Keratinocyte (primary cell): ENCODE measurements at regions not wholly inside any gene's neighbourhood (a gene's known extent, or its start where the extent isn't known, plus 50 kb on each side); places are given as distances from the start of the nearest gene placed in this dataset.

ENCODE experiments used
- DNase-seq: peaks from one replicate; pipeline ENCODE4 v3.0.0-alpha.2; 2011; ENCODE audit warnings: low read depth, missing footprints, low spot score
- FAIRE-seq: peaks from 2 replicates; lab custom pipeline; 2011; peaks lifted over from hg19 to GRCh38; lab: Jason Lieb, UNC
- H2AFZ ChIP-seq: 2 replicates; pipeline ENCODE4 v1.6.0; 2012; ENCODE audit warnings: low read length, control low read depth, inconsistent platforms; ENCODE audit not compliant: control insufficient read depth
- H3K27ac ChIP-seq: 2 replicates; pipeline ENCODE4 v1.5.1; 2011; ENCODE audit warnings: low read length; ENCODE audit not compliant: control insufficient read depth, insufficient read depth
- H3K27me3 ChIP-seq: 3 replicates; pipeline ENCODE4 v1.6.0; 2011; ENCODE audit warnings: low read length; ENCODE audit not compliant: control insufficient read depth, insufficient read depth; ENCODE audit errors: extremely low read depth
- H3K36me3 ChIP-seq, 2 experiments: 2 replicates in 1 of 2; 3 replicates in 1 of 2; pipeline ENCODE4 v1.5.1; 2011; ENCODE audit warnings: low read length in 2 of 2, mild to moderate bottlenecking in 1 of 2; ENCODE audit not compliant: control insufficient read depth in 2 of 2, insufficient read depth in 2 of 2; ENCODE audit errors: extremely low read depth in 1 of 2
- H3K4me1 ChIP-seq: 3 replicates; pipeline ENCODE4 v1.5.1; 2011; ENCODE audit warnings: low read length; ENCODE audit not compliant: control insufficient read depth, insufficient read depth; ENCODE audit errors: extremely low read depth
- H3K4me2 ChIP-seq: 3 replicates; pipeline ENCODE4 v1.6.0; 2011; ENCODE audit warnings: low read depth, low read length; ENCODE audit not compliant: control insufficient read depth, insufficient read depth; ENCODE audit errors: extremely low read depth
- H3K4me3 ChIP-seq, 3 experiments: fragments of 200-600 bp in 1 of 3; sonication (generic) in 1 of 3; 2 replicates in 2 of 3; 3 replicates in 1 of 3; pipeline ENCODE4 v1.5.1; 2011 to 2016; ENCODE audit warnings: low read length in 3 of 3, mild to moderate bottlenecking in 3 of 3, control low read depth in 2 of 3, inconsistent platforms in 1 of 3, low read depth in 1 of 3, mixed read lengths in 1 of 3, mixed run types in 1 of 3, moderate library complexity in 1 of 3; ENCODE audit not compliant: control insufficient read depth in 2 of 3, insufficient read depth in 2 of 3; ENCODE audit errors: extremely low read depth in 1 of 3
- H3K79me2 ChIP-seq: 2 replicates; pipeline ENCODE4 v1.6.0; 2012; ENCODE audit warnings: low read length; ENCODE audit not compliant: control insufficient read depth, insufficient read depth
- H3K9ac ChIP-seq: 3 replicates; pipeline ENCODE4 v1.6.0; 2011; ENCODE audit warnings: low read length; ENCODE audit not compliant: control insufficient read depth, insufficient read depth; ENCODE audit errors: extremely low read depth
- H3K9me1 ChIP-seq: 3 replicates; pipeline ENCODE4 v1.6.0; 2011; ENCODE audit warnings: low read length; ENCODE audit not compliant: control insufficient read depth, insufficient read depth; ENCODE audit errors: extremely low read depth
- H3K9me3 ChIP-seq: 2 replicates; pipeline ENCODE4 v1.5.1; 2012; ENCODE audit warnings: low read depth, low read length; ENCODE audit not compliant: control insufficient read depth
- H4K20me1 ChIP-seq: 3 replicates; pipeline ENCODE4 v1.6.0; 2011; ENCODE audit warnings: low read length; ENCODE audit not compliant: control insufficient read depth, insufficient read depth; ENCODE audit errors: extremely low read depth
- CTCF ChIP-seq, 3 experiments: IDR thresholded peaks in 1 of 3; conservative IDR thresholded peaks in 1 of 3; optimal IDR thresholded peaks in 1 of 3; 2 replicates in 2 of 3; 3 replicates in 1 of 3; pipeline versions ENCODE3 to v1.5.1; 2011; ENCODE audit warnings: low read length in 3 of 3, mild to moderate bottlenecking in 3 of 3, moderate library complexity in 2 of 3, control low read depth in 1 of 3, inconsistent platforms in 1 of 3; ENCODE audit not compliant: insufficient read depth in 2 of 3; ENCODE audit errors: extremely low read depth in 1 of 3
- EZH2 ChIP-seq: IDR thresholded peaks from one replicate; pipeline ENCODE4 v1.6.1; 2012; ENCODE audit warnings: inconsistent platforms, mild to moderate bottlenecking, low read length, moderate library complexity
- dilution Hi-C: fragments of 300-500 bp; cut with MboI; formaldehyde crosslinking; loops from one replicate; pipeline ENCODE4 v1.7.0; 2020; ENCODE audit warnings: low sequenced_read_pairs; ENCODE audit not compliant: extremely low pct_ligation_motif_present

GRCh38 chr4:137968956-137969678 lies 273.0 kb downstream of the SLC7A11 start:
- DNase-seq: no peak
- Histone ChIP-seq H3K4me2 (no peak overlapping the region), H3K4me1 (no peaks in the 10 kb centered on the region), H3K36me3 (no peaks in the 10 kb centered on the region), H3K79me2 (no peaks in the 10 kb centered on the region), H2AFZ (peak overlapping the region; percentile 33), H3K27ac (no peak overlapping the region), H3K9me1 (no peaks in the 10 kb centered on the region), H3K9me3 (peaks cover 2% of the 10 kb centered on the region), H3K4me3 (no peak overlapping the region), H3K9ac (no peak overlapping the region), H4K20me1 (no peaks in the 10 kb centered on the region), H3K27me3 (no peaks in the 10 kb centered on the region)
- FAIRE-seq: no peak
- dilution Hi-C loops: no loop called here
- TF ChIP-seq EZH2 (no peak), CTCF (optimal IDR thresholded peaks at IDR 0.05 in 1 of 3, IDR thresholded peaks at IDR 0.05 in 1 of 3, conservative IDR thresholded peaks at IDR 0.05 in 1 of 3; ENCODE audit: extremely low read depth in 1 of 3, insufficient read depth in 2 of 3, low read length in 3 of 3) (no peak)

DNA sequence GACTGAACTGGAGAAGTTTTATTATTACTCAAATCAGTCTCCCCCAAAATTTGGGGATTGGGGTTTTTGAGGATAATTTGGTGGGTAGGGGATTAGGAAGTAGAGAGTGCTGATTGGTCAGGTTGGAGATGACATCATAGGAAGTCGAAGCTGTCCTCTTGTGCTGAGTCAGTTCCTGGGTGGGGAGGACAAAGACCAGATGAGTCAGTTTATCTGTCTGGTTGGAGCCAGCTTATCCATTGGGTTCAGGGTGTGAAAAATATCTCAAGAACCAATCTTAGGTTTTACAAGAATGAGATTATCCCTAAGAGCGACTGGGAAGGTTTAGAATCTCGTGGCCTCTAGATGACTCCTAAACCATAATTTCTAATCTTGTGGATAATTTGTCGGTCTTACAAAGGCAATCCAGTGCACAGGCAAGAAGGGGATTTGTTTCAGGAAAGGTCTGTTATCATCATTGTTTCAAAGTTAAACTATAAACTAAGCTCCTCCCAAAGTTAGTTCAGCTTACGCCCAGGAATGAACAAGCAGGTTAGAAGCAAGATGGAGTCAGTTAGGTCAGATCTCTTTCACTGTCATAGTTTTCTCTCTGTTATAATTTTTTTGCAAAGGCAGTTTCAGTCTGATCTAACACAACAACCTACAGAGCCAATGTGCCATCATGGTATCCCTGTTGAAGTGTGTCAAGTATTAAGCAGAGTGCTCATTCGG lies 274.5 kb downstream of the SLC7A11 start:
- Histone ChIP-seq H3K4me3 (no peak overlapping the region), H3K79me2 (no peaks in the 10 kb centered on the region), H2AFZ (no peak overlapping the region), H3K4me1 (no peaks in the 10 kb centered on the region), H3K9ac (no peak overlapping the region), H3K27ac (no peak overlapping the region), H4K20me1 (no peaks in the 10 kb centered on the region), H3K9me1 (no peaks in the 10 kb centered on the region), H3K4me2 (no peak overlapping the region), H3K9me3 (peaks cover 2% of the 10 kb centered on the region), H3K27me3 (no peaks in the 10 kb centered on the region), H3K36me3 (no peaks in the 10 kb centered on the region)
- dilution Hi-C loops: no loop called here
- DNase-seq (peak; percentile 33), FAIRE-seq (peak; percentile 20)
- TF ChIP-seq CTCF (optimal IDR thresholded peaks at IDR 0.05 in 1 of 3, IDR thresholded peaks at IDR 0.05 in 1 of 3, conservative IDR thresholded peaks at IDR 0.05 in 1 of 3; ENCODE audit: extremely low read depth in 1 of 3, insufficient read depth in 2 of 3, low read length in 3 of 3) (no peak), EZH2 (no peak)
